GM18520 (cell line): ENCODE measurements at regions not wholly inside any gene's neighbourhood (a gene's known extent, or its start where the extent isn't known, plus 50 kb on each side); places are given as distances from the start of the nearest gene placed in this dataset.

Experiments
- ATAC-seq: cut with Tn5 transposase; IDR thresholded peaks from one replicate; pipeline ENCODE4 v1.9.1; 2021; ENCODE audit not compliant: unreplicated experiment

GRCh38 chr15:93887151-93887550, 344.2 kb upstream of the MCTP2 start:
- no peak for ATAC-seq

DNA sequence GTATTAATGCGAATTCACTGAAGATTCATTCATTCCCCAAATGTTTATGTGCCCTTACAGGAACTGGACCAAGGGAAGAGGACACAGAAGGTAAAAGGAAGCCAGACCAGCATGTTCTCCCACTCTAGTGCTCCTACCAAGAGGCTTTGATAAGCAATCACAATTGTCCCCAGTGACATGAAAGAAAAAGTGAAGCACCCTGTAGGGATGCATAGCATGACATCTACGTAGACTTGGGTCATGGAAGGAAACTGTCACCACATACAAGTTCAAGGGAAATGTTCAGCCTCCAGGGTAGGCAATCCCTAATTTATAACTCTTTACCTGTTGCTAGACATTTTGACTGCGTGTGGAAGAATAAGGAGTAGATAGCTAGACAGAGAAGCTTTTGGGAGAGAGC, 348.6 kb upstream of the MCTP2 start:
- no peak for ATAC-seq

DNA sequence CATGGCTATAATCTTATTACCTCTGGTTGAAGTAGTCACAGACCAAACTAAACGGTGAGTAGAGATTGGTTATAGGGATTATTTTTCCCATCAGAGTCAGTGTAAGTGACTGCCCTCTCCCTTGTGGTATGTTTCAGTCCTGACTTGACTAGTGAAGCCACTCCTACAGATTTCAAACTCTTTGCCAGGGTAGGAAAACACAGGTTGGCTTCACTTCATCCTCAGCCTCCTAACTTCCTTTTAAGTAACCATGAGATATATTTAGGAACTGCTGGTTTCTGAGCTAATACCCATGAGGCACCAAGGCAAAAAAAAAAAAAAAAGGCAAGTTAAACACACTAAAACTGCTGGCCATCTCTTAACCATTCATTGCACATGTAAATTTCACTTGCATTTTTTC, 349.2 kb upstream of the MCTP2 start:
- no peak for ATAC-seq

DNA sequence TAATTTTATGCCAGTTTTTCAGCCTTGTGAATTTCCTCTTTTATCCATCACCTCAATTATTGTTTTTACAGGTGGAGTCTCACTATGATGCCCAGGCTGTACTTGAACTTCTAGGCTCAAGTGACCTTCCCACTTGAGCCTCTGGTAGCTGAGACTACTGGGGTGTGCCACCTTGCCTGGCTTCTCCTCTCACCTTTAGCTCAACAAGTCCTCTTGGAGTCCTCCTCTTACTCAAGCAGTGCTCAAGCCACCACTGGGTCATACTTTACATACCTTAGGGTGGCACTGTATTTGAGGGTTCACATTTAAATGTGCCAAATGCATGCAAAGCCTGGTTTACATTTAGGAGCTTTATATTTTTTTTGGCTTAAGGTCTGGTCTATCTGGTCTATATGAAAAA, 350.1 kb upstream of the MCTP2 start:
- ATAC-seq, result no peak

DNA sequence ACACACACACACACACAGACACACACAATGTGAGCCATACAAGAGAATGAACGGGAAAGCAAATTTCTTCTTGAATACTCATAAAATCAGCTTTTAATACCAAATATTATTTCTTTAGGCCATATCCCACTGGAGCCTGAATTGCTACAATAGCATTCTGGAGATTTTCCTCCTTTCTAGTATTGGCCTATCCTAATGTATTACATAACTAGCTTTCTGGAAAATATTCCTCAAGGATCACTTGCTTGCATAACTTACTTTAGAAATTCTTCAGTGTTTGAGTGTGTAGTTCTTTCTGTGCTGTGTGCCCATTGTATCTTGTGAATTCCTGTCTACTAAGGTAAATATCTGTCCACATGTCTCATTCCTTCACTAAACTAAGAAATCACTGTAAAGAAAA, 351.0 kb upstream of the MCTP2 start:
- ATAC-seq, result no peak

GRCh38 chr15:93870583-93870982, 360.8 kb upstream of the MCTP2 start:
- no peak for ATAC-seq

GRCh38 chr15:93866948-93867347, 364.4 kb upstream of the MCTP2 start:
- no peak for ATAC-seq

GRCh38 chr15:93866476-93866875, 364.9 kb upstream of the MCTP2 start:
- no peak for ATAC-seq

DNA sequence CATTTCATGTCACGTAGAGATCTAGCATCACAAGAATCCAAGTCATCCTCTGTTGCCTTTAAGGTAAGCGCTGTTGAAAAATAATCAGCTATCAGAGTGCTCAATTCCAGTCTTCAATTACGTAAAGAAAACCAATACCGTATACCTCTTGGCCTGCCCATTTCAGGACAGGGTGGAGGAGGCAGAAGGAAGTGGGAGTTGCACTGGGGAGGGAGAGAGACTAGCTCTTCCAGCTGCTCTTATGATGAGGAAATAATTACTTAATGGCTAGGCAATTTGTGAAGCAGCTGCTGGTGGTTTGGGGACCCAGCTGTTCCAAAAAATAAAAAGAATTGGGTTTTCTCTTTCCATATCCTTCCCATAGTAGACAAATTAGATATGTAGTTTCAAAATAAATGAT, 365.8 kb upstream of the MCTP2 start:
- no peak for ATAC-seq

DNA sequence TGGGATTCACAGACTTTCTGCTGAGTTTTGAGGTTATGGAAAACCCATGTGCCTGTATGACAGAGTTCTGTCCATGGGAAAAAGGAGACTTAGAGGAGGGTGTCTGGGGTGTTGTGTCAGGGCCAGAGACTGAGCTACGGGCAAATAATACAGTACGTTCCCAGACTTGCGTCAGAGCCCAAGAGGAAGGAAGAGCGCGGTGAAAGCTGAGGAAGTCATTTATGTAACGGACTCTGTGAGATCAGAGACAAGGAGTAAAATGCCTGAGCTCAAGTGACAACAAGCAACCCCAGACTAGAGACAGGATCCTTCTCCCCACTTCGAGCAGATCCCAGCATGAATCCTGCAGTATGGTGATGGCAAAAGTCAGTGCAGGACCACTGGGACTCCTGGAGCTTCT, 368.6 kb upstream of the MCTP2 start:
- no peak for ATAC-seq

- ATAC-seq, result no peak
These were observed 369.2 kb upstream of the MCTP2 start for GRCh38 chr15:93861956-93862741.

- ATAC-seq, result no peak
These were observed 369.9 kb upstream of the MCTP2 start for GRCh38 chr15:93861413-93861812.

- ATAC-seq, result no peak
These were observed 370.7 kb upstream of the MCTP2 start for GRCh38 chr15:93860701-93861100.

GRCh38 chr15:93859176-93859575, 372.2 kb upstream of the MCTP2 start:
- ATAC-seq, result no peak

GRCh38 chr15:93855181-93855826, 376.1 kb upstream of the MCTP2 start:
- ATAC-seq, result no peak

DNA sequence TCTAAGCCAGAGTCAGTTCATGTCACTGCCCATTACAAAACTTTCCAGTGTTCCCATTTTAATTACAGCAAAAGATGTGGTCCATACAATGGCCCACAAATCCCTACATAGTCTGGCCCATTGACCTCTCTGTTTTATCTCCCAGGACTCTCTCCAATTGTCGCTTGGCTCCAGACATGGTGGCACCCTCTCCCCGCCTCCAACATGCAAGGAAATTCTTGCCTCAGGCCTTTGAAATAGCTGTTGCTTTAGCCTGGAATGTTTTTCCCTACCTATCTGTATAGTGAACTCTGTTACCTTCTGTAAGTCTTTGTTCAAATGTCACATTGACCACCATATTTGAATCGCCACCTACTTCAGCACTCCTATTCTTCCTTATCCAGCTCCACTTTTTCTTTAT, 377.3 kb upstream of the MCTP2 start:
- no peak for ATAC-seq

DNA sequence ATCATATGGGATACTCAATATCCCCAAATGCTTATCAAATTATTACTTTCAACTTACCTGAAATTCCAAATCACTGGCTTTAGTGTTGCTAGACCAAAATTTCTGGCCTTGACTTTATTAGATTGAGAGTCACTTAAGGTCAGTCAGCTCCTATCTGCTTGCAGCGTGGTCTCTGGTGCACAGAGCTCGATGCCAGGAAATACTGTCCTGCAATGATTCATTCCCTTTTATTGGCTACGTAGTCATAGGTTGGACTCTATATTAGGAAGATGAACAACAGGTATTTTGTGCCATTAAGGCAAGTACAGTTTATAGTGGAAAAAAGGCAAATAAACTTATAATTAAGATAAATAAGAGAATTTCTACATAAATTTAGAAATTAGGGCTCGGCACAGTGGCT, 378.6 kb upstream of the MCTP2 start:
- ATAC-seq, result no peak

DNA sequence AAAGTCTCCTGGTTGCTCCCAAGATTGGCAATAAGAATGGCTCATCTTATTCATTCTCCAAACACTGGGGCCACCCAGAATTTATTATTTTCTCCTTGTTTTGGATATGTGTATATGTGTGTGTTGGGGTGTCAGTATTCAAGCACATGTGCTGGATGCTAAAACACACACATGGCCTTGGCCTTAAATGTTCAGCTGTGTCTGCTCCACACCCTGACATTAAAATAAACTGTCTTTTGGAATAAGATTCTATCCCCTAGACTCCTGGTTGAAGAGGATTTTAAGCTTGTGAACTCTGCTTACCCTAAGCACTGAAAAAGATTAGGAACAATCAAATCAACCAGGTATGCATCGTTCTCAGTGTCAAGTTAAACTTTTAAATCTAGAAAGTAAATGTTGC, 382.9 kb upstream of the MCTP2 start:
- ATAC-seq, result no peak

DNA sequence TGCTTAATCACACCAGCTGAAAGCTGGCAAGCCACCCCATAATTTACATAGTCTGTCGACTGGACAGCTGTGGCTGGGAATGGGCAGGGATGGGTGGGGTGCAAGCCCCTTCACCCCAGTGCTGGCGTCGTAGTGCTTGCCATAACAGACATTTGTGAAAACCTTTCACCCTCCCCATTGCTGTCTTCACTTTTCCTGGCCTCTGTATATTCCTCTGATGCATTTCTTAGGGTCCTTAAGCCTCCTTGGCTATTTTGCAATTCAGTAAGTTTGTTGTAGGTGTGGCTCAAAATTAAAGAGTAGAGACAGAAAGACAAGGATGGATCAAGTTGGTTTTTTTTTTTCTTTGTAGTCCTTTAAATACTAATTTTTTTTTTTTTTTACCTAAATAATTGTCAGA, 383.3 kb upstream of the MCTP2 start:
- no peak for ATAC-seq

- ATAC-seq, result no peak
These were observed 385.2 kb upstream of the MCTP2 start for GRCh38 chr15:93846148-93846547.

- ATAC-seq, result no peak
These were observed 393.9 kb upstream of the MCTP2 start for GRCh38 chr15:93837450-93837849.

DNA sequence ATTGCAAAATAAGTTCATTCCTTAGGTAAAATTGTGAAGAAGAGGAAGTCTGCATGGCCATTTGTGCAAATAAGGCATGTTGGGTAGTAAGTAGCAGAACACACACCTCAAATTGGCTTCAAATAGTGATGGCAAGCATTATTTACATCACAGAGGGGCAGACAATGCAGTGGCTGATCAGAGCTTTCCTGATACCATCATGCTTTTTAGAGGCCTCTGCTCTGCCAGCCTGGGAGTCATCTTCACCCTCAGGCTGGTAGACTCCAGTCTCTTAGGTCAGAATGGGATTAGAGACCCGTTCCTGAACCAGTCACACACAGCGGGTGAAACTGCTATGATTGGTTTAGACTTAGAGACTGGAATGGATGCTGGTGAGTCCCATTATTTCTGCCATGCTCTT, 396.0 kb upstream of the MCTP2 start:
- no peak for ATAC-seq

- no peak for ATAC-seq
These were observed 399.7 kb upstream of the MCTP2 start for GRCh38 chr15:93831641-93832040.
